ENCODE measurements at regions not wholly inside any gene's neighbourhood (a gene's known extent, or its start where the extent isn't known, plus 50 kb on each side); places are given as distances from the start of the nearest gene placed in this dataset.

GRCh38 chr21:35855484-35855883 is 204.8 kb downstream of the SETD4 start:
- no peak for DNase-seq (ENCODE audit: low spot score)
- intact Hi-C loops (cut with DNase I) = no loop called here

GRCh38 chr21:35854281-35854680 is 206.0 kb downstream of the SETD4 start:
- intact Hi-C loops (cut with DNase I) = no loop called here
- no peak for DNase-seq (ENCODE audit: low spot score)

GRCh38 chr21:35853321-35854239 is 206.7 kb downstream of the SETD4 start:
- no peak for DNase-seq (ENCODE audit: low spot score)
- intact Hi-C loops (cut with DNase I) = no loop called here

GRCh38 chr21:35852820-35853219 is 207.5 kb downstream of the SETD4 start:
- no peak for DNase-seq (ENCODE audit: low spot score)
- intact Hi-C loops (cut with DNase I) = no loop called here

- intact Hi-C loops (cut with DNase I) = no loop called here
These were observed 209.7 kb downstream of the SETD4 start for GRCh38 chr21:35850542-35851103.

GRCh38 chr21:35850029-35850428 is 210.3 kb downstream of the SETD4 start:
- no peak for DNase-seq (ENCODE audit: low spot score)
- intact Hi-C loops (cut with DNase I) = no loop called here

More at GRCh38 chr21:35850542-35851103, 209.7 kb downstream of the SETD4 start:
- DNase-seq (ENCODE audit: low spot score) = no peak

GRCh38 chr21:35849144-35849543 is 211.2 kb downstream of the SETD4 start:
- intact Hi-C loops (cut with DNase I) = loop anchor here (5.0 to 10.0 kb wide), 2 partner anchors 83 to 414 kb away; no protein-coding TSS in a partner anchor
- DNase-seq (ENCODE audit: low spot score) = no peak

- DNase-seq (ENCODE audit: low spot score) = no peak
These were observed 216.2 kb downstream of the SETD4 start for GRCh38 chr21:35843911-35844667.

GRCh38 chr21:35840949-35841348 is 219.4 kb downstream of the SETD4 start:
- no peak for DNase-seq (ENCODE audit: low spot score)
- intact Hi-C loops (cut with DNase I) = loop anchor here (5.0 to 10.0 kb wide), 3 partner anchors 406 to 1094 kb away; no protein-coding TSS in a partner anchor

More at GRCh38 chr21:35843911-35844667, 216.2 kb downstream of the SETD4 start:
- intact Hi-C loops (cut with DNase I) = loop anchor here (5.0 to 10.0 kb wide), 3 partner anchors 409 to 1097 kb away; no protein-coding TSS in a partner anchor

GRCh38 chr21:35840197-35840799 is 220.0 kb downstream of the SETD4 start:
- intact Hi-C loops (cut with DNase I) = loop anchor here (5.0 to 10.0 kb wide), 3 partner anchors 405 to 1093 kb away; no protein-coding TSS in a partner anchor
- no peak for DNase-seq (ENCODE audit: low spot score)

GRCh38 chr21:35838987-35839763 is 221.2 kb downstream of the SETD4 start:
- DNase-seq (ENCODE audit: low spot score) = no peak
- intact Hi-C loops (cut with DNase I) = no loop called here

GRCh38 chr21:35838350-35838749 is 222.0 kb downstream of the SETD4 start:
- intact Hi-C loops (cut with DNase I) = no loop called here
- no peak for DNase-seq (ENCODE audit: low spot score)

GRCh38 chr21:35833991-35834390 is 226.3 kb downstream of the SETD4 start:
- DNase-seq (ENCODE audit: low spot score) = no peak
- intact Hi-C loops (cut with DNase I) = no loop called here

GRCh38 chr21:35833388-35833787 is 226.9 kb downstream of the SETD4 start:
- DNase-seq (ENCODE audit: low spot score) = no peak
- intact Hi-C loops (cut with DNase I) = no loop called here

- intact Hi-C loops (cut with DNase I) = no loop called here
- DNase-seq (ENCODE audit: low spot score) = no peak
These were observed 229.1 kb downstream of the SETD4 start for GRCh38 chr21:35831230-35831629.

GRCh38 chr21:35829067-35829466 is 231.3 kb downstream of the SETD4 start:
- no peak for DNase-seq (ENCODE audit: low spot score)
- intact Hi-C loops (cut with DNase I) = no loop called here

- intact Hi-C loops (cut with DNase I) = no loop called here
- no peak for DNase-seq (ENCODE audit: low spot score)
These were observed 232.2 kb downstream of the SETD4 start for GRCh38 chr21:35828161-35828560.

GRCh38 chr21:35827004-35827403 is 233.3 kb downstream of the SETD4 start:
- intact Hi-C loops (cut with DNase I) = no loop called here
- DNase-seq (ENCODE audit: low spot score) = no peak

Measured in cardiac septum (tissue), 1 donor.